HG03159 (cell line): ENCODE measurements at regions not wholly inside any gene's neighbourhood (a gene's known extent, or its start where the extent isn't known, plus 50 kb on each side); places are given as distances from the start of the nearest gene placed in this dataset.

Experiments
- ATAC-seq: cut with Tn5 transposase; IDR thresholded peaks from one replicate; pipeline ENCODE4 v1.9.1; 2021; ENCODE audit warnings: mild to moderate bottlenecking, moderate library complexity; ENCODE audit not compliant: unreplicated experiment

- ATAC-seq, result no peak
Measured at GRCh38 chr6:22399693-22400092, 102.9 kb upstream of the PRL start.

- ATAC-seq, result no peak
Measured at GRCh38 chr6:22401206-22401605, 104.4 kb upstream of the PRL start.

GRCh38 chr6:22401932-22402331 is 105.1 kb upstream of the PRL start:
- no peak for ATAC-seq

GRCh38 chr6:22409486-22409885 is 112.7 kb upstream of the PRL start:
- ATAC-seq, result no peak

- ATAC-seq, result no peak
Measured at GRCh38 chr6:22411376-22412105, 114.7 kb upstream of the PRL start.

- no peak for ATAC-seq
Measured at GRCh38 chr6:22412994-22413393, 116.2 kb upstream of the PRL start.

- ATAC-seq, result no peak
Measured at GRCh38 chr6:22413681-22414311, 117.0 kb upstream of the PRL start.

GRCh38 chr6:22418714-22419113 is 121.9 kb upstream of the PRL start:
- ATAC-seq, result no peak

GRCh38 chr6:22421198-22421597 is 124.4 kb upstream of the PRL start:
- ATAC-seq, result no peak

- no peak for ATAC-seq
Measured at GRCh38 chr6:22424196-22424595, 127.4 kb upstream of the PRL start.

- no peak for ATAC-seq
Measured at GRCh38 chr6:22432060-22432459, 135.2 kb upstream of the PRL start.

GRCh38 chr6:22433745-22434144 is 135.6 kb upstream of the HDGFL1 start:
- ATAC-seq, result no peak

- no peak for ATAC-seq
Measured at GRCh38 chr6:22435151-22435550, 134.2 kb upstream of the HDGFL1 start.

- no peak for ATAC-seq
Measured at GRCh38 chr6:22436134-22436533, 133.2 kb upstream of the HDGFL1 start.

- no peak for ATAC-seq
Measured at GRCh38 chr6:22437665-22438064, 131.7 kb upstream of the HDGFL1 start.

- ATAC-seq, result no peak
Measured at GRCh38 chr6:22442826-22443225, 126.5 kb upstream of the HDGFL1 start.

- ATAC-seq, result no peak
Measured at GRCh38 chr6:22444330-22444729, 125.0 kb upstream of the HDGFL1 start.

- no peak for ATAC-seq
Measured at GRCh38 chr6:22445946-22446345, 123.4 kb upstream of the HDGFL1 start.

GRCh38 chr6:22447249-22448196 is 121.8 kb upstream of the HDGFL1 start:
- ATAC-seq, result no peak

GRCh38 chr6:22448291-22448711 is 121.1 kb upstream of the HDGFL1 start:
- ATAC-seq, result no peak

GRCh38 chr6:22451962-22452361 is 117.4 kb upstream of the HDGFL1 start:
- no peak for ATAC-seq

GRCh38 chr6:22455378-22455777 is 114.0 kb upstream of the HDGFL1 start:
- ATAC-seq, result no peak
